T-helper 2 cell treated with Interferon-gamma antibody and Interleukin-4, amounts not matched to agents 5 μg/mL and 100 μg/mL, for 36 hours (primary cell): ENCODE measurements at regions not wholly inside any gene's neighbourhood (a gene's known extent, or its start where the extent isn't known, plus 50 kb on each side); places are given as distances from the start of the nearest gene placed in this dataset.

ENCODE experiments used
- DNase-seq: peaks from one replicate; pipeline ENCODE4 v3.0.0; 2021; ENCODE audit warnings: low spot score
- H3K27ac Mint-ChIP-seq: one replicate; pipeline ENCODE4 v1.8.0; 2021; ENCODE audit warnings: mild to moderate bottlenecking, mixed read lengths
- H3K27me3 Mint-ChIP-seq: one replicate; pipeline ENCODE4 v1.8.0; 2021; ENCODE audit warnings: low read depth, mixed read lengths
- H3K36me3 Mint-ChIP-seq: one replicate; pipeline ENCODE4 v1.8.0; 2021; ENCODE audit warnings: low read depth, mixed read lengths
- H3K4me1 Mint-ChIP-seq: one replicate; pipeline ENCODE4 v1.8.0; 2021; ENCODE audit warnings: low read depth, mixed read lengths
- H3K4me3 Mint-ChIP-seq: one replicate; pipeline ENCODE4 v1.8.0; 2022; ENCODE audit warnings: mild to moderate bottlenecking, moderate library complexity, mixed read lengths
- H3K9me3 Mint-ChIP-seq: one replicate; pipeline ENCODE4 v1.8.0; 2021; ENCODE audit warnings: mixed read lengths

DNA sequence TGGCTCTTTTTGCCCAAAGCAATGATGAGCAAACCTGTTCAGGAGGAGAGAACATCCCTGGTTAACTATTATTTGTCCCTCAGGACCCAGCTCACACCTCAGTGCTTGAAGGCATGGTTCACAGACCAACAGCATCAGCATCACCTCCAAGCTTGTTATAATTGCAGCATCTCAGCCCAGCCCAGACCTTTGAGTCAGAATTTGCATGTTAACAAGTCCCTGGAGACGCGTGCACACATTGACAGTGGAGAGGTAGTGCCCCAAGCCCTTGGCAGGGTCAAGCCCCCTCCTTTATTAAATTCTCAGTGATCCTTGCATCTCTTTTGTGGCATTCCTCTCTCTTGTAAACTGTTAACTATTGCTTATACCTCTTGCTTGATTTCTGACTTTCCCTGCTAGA lies 488.6 kb downstream of the HAPSTR1 start:
- no peaks in the 10 kb centered on the region for H3K27me3 Mint-ChIP-seq
- no peak overlapping the region for H3K4me3 Mint-ChIP-seq
- no peaks in the 10 kb centered on the region for H3K36me3 Mint-ChIP-seq
- DNase-seq = no peak
- no peaks in the 10 kb centered on the region for H3K4me1 Mint-ChIP-seq
- peaks cover 34% of the 10 kb centered on the region for H3K9me3 Mint-ChIP-seq
- no peak overlapping the region for H3K27ac Mint-ChIP-seq

DNA sequence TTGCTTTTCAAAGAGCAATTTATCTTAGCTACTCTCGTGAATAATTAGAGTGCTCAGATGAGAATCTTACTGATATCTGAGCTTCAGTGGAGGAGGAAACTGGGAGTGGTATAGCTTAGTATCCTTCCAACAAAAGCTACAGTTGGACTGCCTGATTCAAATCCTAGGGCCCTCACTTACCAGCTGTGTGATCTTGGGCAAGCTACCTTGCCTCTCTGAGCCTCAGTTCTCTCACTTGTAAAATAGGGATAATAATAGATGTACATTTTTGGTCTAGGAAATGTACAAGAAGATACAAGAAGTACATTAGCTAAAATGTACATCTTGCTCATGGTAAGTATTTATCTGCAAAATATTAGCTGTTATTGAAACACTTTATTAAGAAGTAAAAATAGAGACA lies 502.0 kb downstream of the HAPSTR1 start:
- no peaks in the 10 kb centered on the region for H3K27me3 Mint-ChIP-seq
- no peak overlapping the region for H3K27ac Mint-ChIP-seq
- H3K4me1 Mint-ChIP-seq = no peaks in the 10 kb centered on the region
- no peak overlapping the region for H3K4me3 Mint-ChIP-seq
- H3K36me3 Mint-ChIP-seq = no peaks in the 10 kb centered on the region
- peaks cover 11% of the 10 kb centered on the region for H3K9me3 Mint-ChIP-seq
- DNase-seq = no peak

DNA sequence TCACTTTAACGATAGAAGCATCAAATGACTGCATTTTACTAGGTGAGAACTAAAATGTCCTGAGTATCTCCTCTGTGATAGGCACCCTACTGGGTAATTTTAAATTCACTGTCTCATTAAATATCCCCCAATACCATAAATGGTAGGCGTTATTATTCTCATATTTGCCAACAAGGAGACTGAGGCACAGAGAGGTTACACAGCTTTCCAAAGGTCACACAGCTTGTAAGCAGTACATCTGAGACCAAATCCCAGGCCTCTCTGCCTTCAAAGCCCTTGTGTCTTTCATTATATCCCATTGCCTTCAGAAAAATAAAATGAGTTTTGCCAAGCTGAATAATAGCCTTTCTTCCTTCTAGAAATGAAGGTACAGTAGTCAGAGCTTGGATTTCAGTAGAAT lies 502.6 kb downstream of the HAPSTR1 start:
- Mint-ChIP-seq H3K9me3 (peaks cover 11% of the 10 kb centered on the region), H3K36me3 (no peaks in the 10 kb centered on the region), H3K27me3 (no peaks in the 10 kb centered on the region), H3K4me3 (no peak overlapping the region), H3K4me1 (no peaks in the 10 kb centered on the region), H3K27ac (no peak overlapping the region)
- no peak for DNase-seq

DNA sequence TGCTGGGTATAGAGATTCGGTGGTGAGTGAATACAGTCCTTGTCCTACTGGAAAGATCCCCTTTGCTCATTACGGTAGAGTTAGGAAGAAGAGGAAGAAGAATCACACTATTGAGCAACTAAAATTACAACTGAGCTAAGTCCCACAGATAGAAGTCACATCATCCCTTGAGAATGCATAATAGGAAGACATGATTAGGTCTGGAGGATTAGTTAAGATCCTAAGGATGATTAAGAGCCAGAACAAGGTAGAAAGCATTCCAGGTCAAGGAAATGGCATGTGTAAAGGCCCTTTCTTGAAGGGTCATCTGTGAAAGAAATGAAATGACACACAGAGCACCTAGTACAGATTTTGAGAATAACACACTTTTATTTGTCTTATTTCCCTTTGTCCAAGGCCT lies 503.5 kb downstream of the HAPSTR1 start:
- H3K4me3 Mint-ChIP-seq = no peak overlapping the region
- H3K27me3 Mint-ChIP-seq = no peaks in the 10 kb centered on the region
- H3K9me3 Mint-ChIP-seq = peaks cover 11% of the 10 kb centered on the region
- H3K27ac Mint-ChIP-seq = no peak overlapping the region
- H3K36me3 Mint-ChIP-seq = no peaks in the 10 kb centered on the region
- no peak for DNase-seq
- no peaks in the 10 kb centered on the region for H3K4me1 Mint-ChIP-seq

DNA sequence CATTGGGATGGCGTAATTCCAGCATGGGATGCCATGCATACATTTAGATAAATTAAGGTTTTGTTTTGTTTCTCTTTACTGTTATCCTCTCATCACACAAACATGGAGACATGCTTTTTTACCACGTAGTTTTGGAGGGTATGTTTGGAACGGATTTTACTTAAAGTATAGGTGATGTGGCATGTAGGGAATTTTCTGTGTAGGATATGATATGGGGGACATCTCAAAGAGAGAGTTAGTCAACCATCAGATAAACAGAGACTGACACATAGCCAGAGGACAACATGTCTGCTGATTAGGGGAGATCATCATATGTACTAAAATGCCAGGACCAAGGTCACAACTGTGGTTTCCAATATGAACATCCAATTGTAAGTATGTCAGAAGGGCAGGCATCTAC lies 503.9 kb downstream of the HAPSTR1 start:
- DNase-seq = no peak
- Mint-ChIP-seq H3K9me3 (peaks cover 8% of the 10 kb centered on the region), H3K36me3 (no peaks in the 10 kb centered on the region), H3K27ac (no peak overlapping the region), H3K4me1 (no peaks in the 10 kb centered on the region), H3K27me3 (no peaks in the 10 kb centered on the region), H3K4me3 (no peak overlapping the region)

DNA sequence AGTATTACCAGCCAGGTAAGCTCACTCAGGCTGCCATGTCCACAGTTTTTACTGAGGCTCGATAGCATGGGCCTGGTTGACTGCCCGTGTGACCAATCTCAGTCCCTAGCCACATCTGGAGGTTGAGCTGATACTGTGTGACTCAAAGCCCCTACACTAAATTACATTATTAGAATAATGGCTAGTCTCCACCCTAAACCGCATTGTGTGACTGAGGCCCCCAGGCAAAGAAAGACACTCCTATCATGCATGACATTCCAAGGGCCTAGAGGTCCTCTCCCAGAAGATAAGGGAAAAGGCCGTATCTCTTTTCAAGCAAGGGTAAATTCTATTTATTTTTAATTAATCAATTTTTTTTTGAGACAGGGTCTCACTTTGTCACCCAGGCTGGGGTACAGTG lies 505.3 kb downstream of the HAPSTR1 start:
- no peaks in the 10 kb centered on the region for H3K4me1 Mint-ChIP-seq
- no peak for DNase-seq
- H3K36me3 Mint-ChIP-seq = no peaks in the 10 kb centered on the region
- peaks cover 4% of the 10 kb centered on the region for H3K9me3 Mint-ChIP-seq
- H3K27ac Mint-ChIP-seq = no peak overlapping the region
- no peaks in the 10 kb centered on the region for H3K27me3 Mint-ChIP-seq
- H3K4me3 Mint-ChIP-seq = no peak overlapping the region

DNA sequence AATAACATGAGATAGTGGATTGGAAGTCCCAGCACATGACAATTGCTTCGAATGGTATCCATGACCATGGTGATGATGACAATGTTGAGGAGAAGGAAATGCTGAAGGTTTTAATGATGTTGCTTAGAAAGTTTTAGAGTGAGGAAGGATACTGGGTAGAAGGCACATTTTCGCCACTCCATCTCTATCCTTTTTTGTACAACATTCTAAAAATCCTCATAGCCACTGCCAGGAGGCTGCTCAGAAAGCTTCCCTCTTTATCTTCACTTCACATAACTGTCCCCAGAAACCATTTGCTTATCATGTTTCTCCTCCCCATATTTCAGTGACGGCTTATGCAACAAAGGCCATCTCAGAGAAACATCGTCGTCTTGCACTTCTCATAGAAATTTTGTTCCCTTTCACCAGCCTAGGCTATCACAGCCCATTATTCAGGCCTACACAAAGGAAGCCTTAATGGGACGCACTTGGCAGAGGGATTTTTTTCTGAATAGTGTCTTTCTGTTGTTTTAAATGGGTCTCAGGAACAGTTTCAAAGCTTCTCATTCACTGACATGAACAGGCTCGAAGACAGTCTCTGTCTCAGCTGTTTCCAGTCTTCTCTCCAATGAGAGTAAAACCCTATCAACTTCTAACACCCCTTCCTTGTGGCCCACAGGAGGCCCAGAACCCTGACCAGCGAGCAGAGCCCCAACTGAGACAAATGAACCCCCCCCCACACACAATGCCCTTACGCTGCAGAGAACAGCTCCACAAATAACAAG lies 506.7 kb downstream of the HAPSTR1 start:
- DNase-seq = no peak
- Mint-ChIP-seq H3K9me3 (peaks cover 4% of the 10 kb centered on the region), H3K27ac (no peak overlapping the region), H3K4me3 (no peak overlapping the region), H3K4me1 (no peaks in the 10 kb centered on the region), H3K27me3 (no peaks in the 10 kb centered on the region), H3K36me3 (no peaks in the 10 kb centered on the region)

DNA sequence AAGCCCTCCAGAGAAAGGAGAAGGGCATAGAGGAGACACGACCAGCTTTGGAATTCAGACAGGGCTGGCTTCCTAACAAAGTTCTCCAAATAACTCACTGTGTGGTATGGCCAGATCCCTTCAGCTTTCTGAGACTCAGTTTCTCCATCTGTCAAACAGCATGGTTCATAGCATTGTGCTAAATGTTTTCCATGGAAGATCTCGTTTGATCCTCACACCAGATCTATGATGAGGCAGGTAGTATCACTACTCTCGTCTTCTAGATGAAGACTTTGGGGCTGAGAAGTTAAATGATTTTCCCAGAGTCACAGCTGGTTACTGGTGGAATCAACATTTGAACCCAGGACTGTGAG lies 507.3 kb downstream of the HAPSTR1 start:
- H3K4me1 Mint-ChIP-seq = no peaks in the 10 kb centered on the region
- no peak overlapping the region for H3K27ac Mint-ChIP-seq
- no peaks in the 10 kb centered on the region for H3K27me3 Mint-ChIP-seq
- no peaks in the 10 kb centered on the region for H3K36me3 Mint-ChIP-seq
- no peak overlapping the region for H3K4me3 Mint-ChIP-seq
- DNase-seq = no peak
- H3K9me3 Mint-ChIP-seq = peaks cover 4% of the 10 kb centered on the region

DNA sequence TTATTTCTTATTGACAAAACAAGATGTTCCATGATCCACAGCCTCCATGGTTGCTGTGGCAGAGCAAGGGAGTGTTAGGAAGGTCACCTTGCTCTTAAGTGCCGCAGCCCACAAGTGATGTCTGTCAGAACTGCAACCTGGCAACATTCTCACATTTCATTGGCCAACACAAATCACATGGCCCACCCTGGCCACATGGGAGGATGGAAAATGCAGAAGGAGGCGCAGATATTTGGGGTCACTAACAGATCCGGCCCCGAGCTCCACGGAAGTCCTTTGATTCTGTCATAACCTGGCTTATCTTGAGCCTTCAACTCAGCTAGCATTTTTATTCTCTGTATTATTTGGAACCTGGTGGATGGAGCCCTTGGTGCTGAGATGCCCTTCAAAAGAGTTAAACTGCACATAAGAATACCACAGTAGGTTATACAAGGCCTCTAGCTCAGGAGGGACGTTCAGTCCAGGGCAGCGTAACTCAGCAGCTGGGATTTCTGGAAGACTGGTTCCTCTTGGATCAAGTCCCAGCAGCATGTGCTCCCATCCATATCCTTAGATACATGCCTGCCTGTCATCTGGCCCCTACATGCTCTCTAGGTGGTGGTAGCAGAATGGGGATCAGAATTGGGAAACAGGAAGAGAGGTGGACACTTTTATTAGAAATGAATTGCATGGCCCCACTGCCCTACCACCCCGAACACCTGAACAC lies 508.1 kb downstream of the HAPSTR1 start:
- H3K4me3 Mint-ChIP-seq = no peak overlapping the region
- DNase-seq = no peak
- no peaks in the 10 kb centered on the region for H3K4me1 Mint-ChIP-seq

DNA sequence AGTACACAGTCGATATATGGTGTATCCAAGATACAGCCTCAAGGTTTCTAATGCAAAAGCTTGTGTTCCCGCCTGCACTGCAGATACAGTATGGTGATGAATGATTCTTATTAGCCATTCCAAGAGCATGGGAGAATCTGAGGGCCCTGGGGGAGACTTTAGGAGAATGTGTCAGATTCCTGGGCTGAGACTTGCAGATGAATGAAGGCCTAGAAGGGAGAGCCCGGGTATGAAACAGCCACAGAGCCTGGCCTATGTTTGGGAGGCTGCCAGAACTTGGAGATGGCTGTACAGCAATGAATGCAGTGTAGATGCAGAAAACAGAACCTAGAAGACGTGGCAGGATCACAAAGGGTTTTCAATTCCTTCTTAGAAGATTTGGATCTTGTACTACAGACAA lies 510.7 kb downstream of the HAPSTR1 start:
- no peak overlapping the region for H3K27ac Mint-ChIP-seq
- no peaks in the 10 kb centered on the region for H3K4me1 Mint-ChIP-seq
- H3K27me3 Mint-ChIP-seq = no peaks in the 10 kb centered on the region
- H3K36me3 Mint-ChIP-seq = no peaks in the 10 kb centered on the region
- no peaks in the 10 kb centered on the region for H3K9me3 Mint-ChIP-seq
- H3K4me3 Mint-ChIP-seq = no peak overlapping the region
- DNase-seq = no peak

More for the DNA sequence above, 508.1 kb downstream of the HAPSTR1 start:
- Mint-ChIP-seq H3K36me3 (no peaks in the 10 kb centered on the region), H3K27me3 (no peaks in the 10 kb centered on the region), H3K27ac (no peak overlapping the region), H3K9me3 (peaks cover 4% of the 10 kb centered on the region)

DNA sequence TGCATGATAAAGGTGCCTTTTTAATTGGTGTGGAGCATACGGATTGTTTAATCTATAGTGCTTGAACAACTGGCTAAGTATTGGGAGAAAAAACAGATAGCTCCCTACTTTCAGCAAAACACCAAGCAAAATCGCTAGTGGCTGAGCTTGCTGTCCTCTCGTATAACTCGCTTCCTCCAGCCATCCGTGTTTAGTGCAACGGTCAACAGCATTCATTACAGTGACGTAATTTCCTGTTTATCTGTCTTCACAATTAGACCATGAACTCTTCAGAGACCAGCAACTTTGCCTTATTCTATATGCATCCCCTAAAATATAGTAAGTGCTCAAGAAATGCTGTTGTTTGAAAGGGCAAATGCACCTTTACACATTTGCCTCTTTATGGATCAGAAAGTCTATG lies 511.9 kb downstream of the HAPSTR1 start:
- no peak overlapping the region for H3K4me3 Mint-ChIP-seq
- peaks cover 7% of the 10 kb centered on the region for H3K9me3 Mint-ChIP-seq
- DNase-seq = no peak
- H3K36me3 Mint-ChIP-seq = no peaks in the 10 kb centered on the region
- no peaks in the 10 kb centered on the region for H3K27me3 Mint-ChIP-seq
- H3K4me1 Mint-ChIP-seq = no peaks in the 10 kb centered on the region
- no peak overlapping the region for H3K27ac Mint-ChIP-seq

DNA sequence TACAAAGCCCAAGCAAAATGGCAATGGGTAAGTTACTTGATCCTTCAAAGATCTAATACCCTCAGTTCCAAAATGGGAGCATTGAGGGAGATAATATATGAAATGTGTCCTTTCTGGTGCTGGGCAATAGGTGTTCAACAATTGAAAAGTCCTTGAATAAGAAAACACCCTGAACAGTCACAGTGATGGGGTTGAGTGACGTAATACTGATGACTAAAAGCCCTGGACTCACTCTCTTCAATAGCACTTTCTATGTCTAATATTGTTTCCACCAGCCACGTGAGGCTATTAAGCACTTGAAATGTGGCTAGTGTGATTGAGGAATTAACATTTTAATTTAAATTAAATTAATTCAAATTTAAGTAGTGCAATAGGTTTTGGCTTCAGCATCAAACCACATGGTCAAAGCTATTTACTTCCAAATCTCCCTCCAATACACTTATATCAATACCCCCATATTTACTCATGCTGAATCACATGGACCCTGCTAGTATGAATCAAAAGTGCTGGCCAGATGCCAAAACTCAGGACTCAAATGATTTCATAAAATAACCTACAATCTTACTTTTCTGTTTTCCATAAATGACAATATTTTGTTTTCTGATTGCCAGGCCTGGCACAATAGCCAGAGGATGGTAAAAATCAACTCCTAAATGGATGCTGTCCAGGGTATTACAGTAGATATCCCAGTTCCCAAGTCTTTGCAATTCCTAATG lies 516.2 kb downstream of the HAPSTR1 start:
- no peaks in the 10 kb centered on the region for H3K27me3 Mint-ChIP-seq
- H3K4me1 Mint-ChIP-seq = no peaks in the 10 kb centered on the region
- no peak for DNase-seq
- H3K36me3 Mint-ChIP-seq = no peaks in the 10 kb centered on the region
- H3K27ac Mint-ChIP-seq = no peak overlapping the region
- no peak overlapping the region for H3K4me3 Mint-ChIP-seq
- peaks cover 12% of the 10 kb centered on the region for H3K9me3 Mint-ChIP-seq

DNA sequence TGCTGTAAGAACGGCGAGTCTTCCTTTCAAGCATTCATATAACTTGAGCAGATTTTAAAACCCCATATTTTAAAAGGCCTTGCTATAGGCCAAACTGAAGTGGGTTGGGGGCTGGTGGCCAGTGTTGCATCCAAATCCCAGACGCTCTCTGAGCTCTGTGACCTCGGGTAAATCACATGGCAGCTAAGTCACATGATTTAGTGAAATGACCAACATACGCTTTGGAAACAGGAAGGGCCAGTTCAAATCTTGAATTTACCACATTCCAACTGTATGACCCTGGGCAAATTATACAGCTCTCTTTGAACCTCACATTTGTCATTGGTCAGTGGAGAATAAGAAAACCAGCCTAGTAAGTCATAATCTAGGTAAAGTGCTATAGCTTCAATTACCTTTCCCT lies 519.3 kb downstream of the HAPSTR1 start:
- peaks cover 16% of the 10 kb centered on the region for H3K9me3 Mint-ChIP-seq
- H3K27me3 Mint-ChIP-seq = no peaks in the 10 kb centered on the region
- no peak for DNase-seq
- no peak overlapping the region for H3K4me3 Mint-ChIP-seq
- no peaks in the 10 kb centered on the region for H3K4me1 Mint-ChIP-seq
- no peaks in the 10 kb centered on the region for H3K36me3 Mint-ChIP-seq
- no peak overlapping the region for H3K27ac Mint-ChIP-seq

DNA sequence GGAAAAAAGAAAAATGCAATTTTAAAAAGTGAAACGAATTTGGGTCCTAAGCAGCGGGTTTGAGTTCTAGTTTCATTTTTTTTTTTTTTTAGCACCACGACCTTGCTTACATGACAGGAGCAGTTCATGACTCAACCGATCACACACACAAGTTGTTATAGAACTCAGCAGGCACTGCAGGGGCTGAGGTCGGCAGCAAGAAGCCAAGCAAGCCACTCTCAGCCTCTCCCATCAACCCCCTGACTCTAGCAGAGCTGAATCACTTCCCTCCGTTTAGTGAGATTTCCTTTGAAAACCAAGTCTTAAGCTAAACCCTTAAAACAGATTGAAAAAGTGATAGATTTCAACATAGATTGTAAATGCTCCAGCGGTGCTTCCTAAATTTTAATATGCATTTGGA lies 520.8 kb downstream of the HAPSTR1 start:
- no peaks in the 10 kb centered on the region for H3K27me3 Mint-ChIP-seq
- H3K36me3 Mint-ChIP-seq = no peaks in the 10 kb centered on the region
- H3K27ac Mint-ChIP-seq = no peak overlapping the region
- H3K4me3 Mint-ChIP-seq = no peak overlapping the region
- no peak for DNase-seq
- H3K4me1 Mint-ChIP-seq = no peaks in the 10 kb centered on the region
- peaks cover 23% of the 10 kb centered on the region for H3K9me3 Mint-ChIP-seq
